Bronchial epithelial cell (primary cell): ENCODE measurements at regions not wholly inside any gene's neighbourhood (a gene's known extent, or its start where the extent isn't known, plus 50 kb on each side); places are given as distances from the start of the nearest gene placed in this dataset.

Experiments
- DNase-seq: peaks from one replicate; pipeline ENCODE4 v3.0.0-alpha.2; 2010; ENCODE audit warnings: low read depth
- FAIRE-seq: peaks from 2 replicates; lab custom pipeline; 2011; peaks lifted over from hg19 to GRCh38; lab: Jason Lieb, UNC
- H3K27me3 ChIP-seq: 2 replicates; pipeline ENCODE4 v1.5.1; 2011; ENCODE audit warnings: low read length; ENCODE audit not compliant: control insufficient read depth, insufficient read depth
- H3K36me3 ChIP-seq: 2 replicates; pipeline ENCODE4 v1.5.1; 2011; ENCODE audit warnings: low read length; ENCODE audit not compliant: control insufficient read depth, insufficient read depth
- H3K4me3 ChIP-seq: 2 replicates; pipeline ENCODE4 v1.5.1; 2011; ENCODE audit warnings: mild to moderate bottlenecking, low read depth, low read length, control low read depth
- TF ChIP-seq, protein P1 (sequence below): IDR thresholded peaks from 2 replicates; pipeline ENCODE4 v1.5.1; 2011; ENCODE audit warnings: mild to moderate bottlenecking, moderate library complexity, low read length, control low read depth, inconsistent platforms; ENCODE audit not compliant: insufficient read depth, severe bottlenecking

- DNase-seq, result no peak
- TF ChIP-seq, protein P1, sequence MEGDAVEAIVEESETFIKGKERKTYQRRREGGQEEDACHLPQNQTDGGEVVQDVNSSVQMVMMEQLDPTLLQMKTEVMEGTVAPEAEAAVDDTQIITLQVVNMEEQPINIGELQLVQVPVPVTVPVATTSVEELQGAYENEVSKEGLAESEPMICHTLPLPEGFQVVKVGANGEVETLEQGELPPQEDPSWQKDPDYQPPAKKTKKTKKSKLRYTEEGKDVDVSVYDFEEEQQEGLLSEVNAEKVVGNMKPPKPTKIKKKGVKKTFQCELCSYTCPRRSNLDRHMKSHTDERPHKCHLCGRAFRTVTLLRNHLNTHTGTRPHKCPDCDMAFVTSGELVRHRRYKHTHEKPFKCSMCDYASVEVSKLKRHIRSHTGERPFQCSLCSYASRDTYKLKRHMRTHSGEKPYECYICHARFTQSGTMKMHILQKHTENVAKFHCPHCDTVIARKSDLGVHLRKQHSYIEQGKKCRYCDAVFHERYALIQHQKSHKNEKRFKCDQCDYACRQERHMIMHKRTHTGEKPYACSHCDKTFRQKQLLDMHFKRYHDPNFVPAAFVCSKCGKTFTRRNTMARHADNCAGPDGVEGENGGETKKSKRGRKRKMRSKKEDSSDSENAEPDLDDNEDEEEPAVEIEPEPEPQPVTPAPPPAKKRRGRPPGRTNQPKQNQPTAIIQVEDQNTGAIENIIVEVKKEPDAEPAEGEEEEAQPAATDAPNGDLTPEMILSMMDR, result no peak
- FAIRE-seq, result no peak
- Histone ChIP-seq H3K4me3 (no peak overlapping the region), H3K27me3 (no peaks in the 10 kb centered on the region), H3K36me3 (no peaks in the 10 kb centered on the region)
Observed at GRCh38 chr1:164369698-164370365, 189.2 kb upstream of the PBX1 start.

DNA sequence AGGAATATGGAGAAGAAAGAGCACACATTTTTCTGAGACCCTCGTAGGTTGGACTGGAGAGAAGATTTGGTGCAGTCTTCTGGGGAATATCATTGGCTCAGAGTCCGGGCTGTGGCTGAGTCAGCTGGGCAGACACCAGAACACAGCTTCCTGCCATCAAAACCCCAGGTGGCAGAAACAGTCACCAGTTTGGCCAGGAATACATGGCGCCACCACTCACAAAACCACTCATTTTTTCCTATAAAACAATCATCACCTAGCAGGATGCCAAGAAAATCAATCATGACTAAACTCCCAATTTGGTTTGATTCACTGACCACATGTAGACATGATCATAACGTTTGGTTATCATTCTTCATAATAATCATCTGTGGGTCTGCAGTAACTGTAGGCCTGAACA, 178.1 kb upstream of the PBX1 start:
- FAIRE-seq (no peak), DNase-seq (no peak)
- Histone ChIP-seq H3K4me3 (no peak overlapping the region), H3K36me3 (no peaks in the 10 kb centered on the region), H3K27me3 (no peaks in the 10 kb centered on the region)
- TF ChIP-seq, protein P1, result no peak

GRCh38 chr1:164382384-164382783, 176.6 kb upstream of the PBX1 start:
- Histone ChIP-seq H3K36me3 (no peaks in the 10 kb centered on the region), H3K4me3 (no peak overlapping the region), H3K27me3 (no peaks in the 10 kb centered on the region)
- no peak for DNase-seq
- TF ChIP-seq, protein P1, result no peak
- FAIRE-seq, result peak; percentile 83

DNA sequence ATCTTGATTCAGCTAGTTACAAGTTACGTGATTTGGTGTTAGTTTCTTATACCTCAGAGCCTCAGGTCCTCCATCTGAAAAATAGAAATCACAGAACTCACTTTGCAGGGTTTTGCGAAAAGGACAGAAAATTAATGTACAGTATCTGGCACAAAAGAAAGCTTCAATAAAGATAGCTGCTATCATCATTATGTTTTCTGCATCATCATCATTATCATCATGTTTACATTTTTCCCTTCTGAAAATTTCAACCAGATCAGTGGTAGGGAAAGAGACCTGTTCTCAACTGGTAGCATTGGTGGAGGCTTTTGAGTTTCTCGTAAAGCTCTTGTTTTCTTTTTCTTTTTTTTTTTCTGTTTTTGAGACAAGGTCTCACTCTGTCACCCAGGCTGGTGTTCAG, 174.7 kb upstream of the PBX1 start:
- H3K27me3 ChIP-seq, result no peaks in the 10 kb centered on the region
- FAIRE-seq (no peak), DNase-seq (no peak)
- H3K36me3 ChIP-seq, result no peaks in the 10 kb centered on the region
- no peak overlapping the region for H3K4me3 ChIP-seq
- TF ChIP-seq, protein P1, result no peak

GRCh38 chr1:164417016-164417704, 141.8 kb upstream of the PBX1 start:
- DNase-seq (no peak), FAIRE-seq (no peak)
- Histone ChIP-seq H3K36me3 (no peaks in the 10 kb centered on the region), H3K27me3 (no peaks in the 10 kb centered on the region), H3K4me3 (no peak overlapping the region)
- TF ChIP-seq, protein P1, result no peak
